ENCODE measurements at regions not wholly inside any gene's neighbourhood (a gene's known extent, or its start where the extent isn't known, plus 50 kb on each side); places are given as distances from the start of the nearest gene placed in this dataset.
"Not testable (repeated sequence)": the region's sequence is repeated elsewhere in the genome, so short reads cannot be mapped to it uniquely, and the experiment has no call there.

GRCh38 chr12:76292891-76293290 lies 55.3 kb downstream of the BBS10 start:
- DNase-seq (ENCODE audit: low read depth) = not testable (repeated sequence)

- peak; percentile 66 for DNase-seq (ENCODE audit: low read depth)
Measured at GRCh38 chr12:76292305-76292704, 55.9 kb downstream of the BBS10 start.

- no peak for DNase-seq (ENCODE audit: low read depth)
Measured at GRCh38 chr12:76290963-76291859, 57.0 kb downstream of the BBS10 start.

GRCh38 chr12:76288218-76288617 lies 60.0 kb downstream of the BBS10 start:
- DNase-seq (ENCODE audit: low read depth) = peak; percentile 52

GRCh38 chr12:76284816-76285750 lies 63.1 kb downstream of the BBS10 start:
- DNase-seq (ENCODE audit: low read depth) = peak; percentile 56

GRCh38 chr12:76282744-76283143 lies 65.5 kb downstream of the BBS10 start:
- DNase-seq (ENCODE audit: low read depth) = no peak

- peak; percentile 89 for DNase-seq (ENCODE audit: low read depth)
Measured at GRCh38 chr12:76277480-76277879, 70.7 kb downstream of the BBS10 start.

- peak; percentile 85 for DNase-seq (ENCODE audit: low read depth)
Measured at GRCh38 chr12:76276499-76277151, 71.6 kb downstream of the BBS10 start.

- peak; percentile 57 for DNase-seq (ENCODE audit: low read depth)
Measured at GRCh38 chr12:76275511-76276093, 72.6 kb downstream of the BBS10 start.

- peak; percentile 84 for DNase-seq (ENCODE audit: low read depth)
Measured at GRCh38 chr12:76274420-76275083, 73.7 kb downstream of the BBS10 start.

- no peak for DNase-seq (ENCODE audit: low read depth)
Measured at GRCh38 chr12:76272287-76272686, 75.9 kb downstream of the BBS10 start.

- peak; percentile 64 for DNase-seq (ENCODE audit: low read depth)
Measured at GRCh38 chr12:76270657-76271358, 77.4 kb downstream of the BBS10 start.

GRCh38 chr12:76268267-76268666 lies 79.9 kb downstream of the BBS10 start:
- DNase-seq (ENCODE audit: low read depth) = peak; percentile 69

GRCh38 chr12:76266797-76267196 lies 81.4 kb downstream of the BBS10 start:
- peak; percentile 89 for DNase-seq (ENCODE audit: low read depth)

GRCh38 chr12:76265424-76266180 lies 82.6 kb downstream of the BBS10 start:
- peak; percentile 54 for DNase-seq (ENCODE audit: low read depth)

GRCh38 chr12:76264611-76265012 lies 83.6 kb downstream of the BBS10 start:
- DNase-seq (ENCODE audit: low read depth) = no peak

GRCh38 chr12:76263696-76264095 lies 84.5 kb downstream of the BBS10 start:
- no peak for DNase-seq (ENCODE audit: low read depth)

- DNase-seq (ENCODE audit: low read depth) = no peak
Measured at GRCh38 chr12:76260390-76260748, 87.8 kb downstream of the BBS10 start.

GRCh38 chr12:76259660-76260389 lies 88.4 kb downstream of the BBS10 start:
- peak; percentile 71 for DNase-seq (ENCODE audit: low read depth)

All from LHCN-M2 (cell line).